Adrenal gland (tissue), 5 donors: ENCODE measurements at regions not wholly inside any gene's neighbourhood (a gene's known extent, or its start where the extent isn't known, plus 50 kb on each side); places are given as distances from the start of the nearest gene placed in this dataset.

Experiments
- CTCF ChIP-seq, 6 experiments: fragments of 450-650 bp in 4 of 6; fragments of 200-600 bp in 2 of 6; sonication (generic) in 1 of 6; IDR thresholded peaks; 1 replicate in 5 of 6; 2 replicates in 1 of 6; pipeline versions ENCODE4 v1.5.1 to v1.8.0; 2016 to 2021; ENCODE audit warnings: antibody characterized with exemption in 6 of 6, mild to moderate bottlenecking in 2 of 6, moderate library complexity in 1 of 6
- POLR2A ChIP-seq, 2 donors: fragments of 450-650 bp; IDR thresholded peaks; one replicate each; pipeline ENCODE4 v1.6.1; 2017; ENCODE audit warnings: antibody characterized with exemption in 2 of 2, mild to moderate bottlenecking in 2 of 2, moderate library complexity in 1 of 2
- donor health status: DM: no; HTN: no; CAD: no.

- no peak for TF ChIP-seq CTCF (IDR thresholded peaks at IDR 0.05)
- no peak for TF ChIP-seq POLR2A (IDR thresholded peaks at IDR 0.05)
Measured at GRCh38 chr7:42611961-42612360, 299.9 kb downstream of the C7orf25 start.
